MM.1S (cell line): ENCODE measurements at regions not wholly inside any gene's neighbourhood (a gene's known extent, or its start where the extent isn't known, plus 50 kb on each side); places are given as distances from the start of the nearest gene placed in this dataset.

Experiments
- EZH2phosphoT487 ChIP-seq: fragments of 300-600 bp; sonication (generic); IDR thresholded peaks from 2 replicates; pipeline ENCODE4 v1.6.1; 2018; ENCODE audit warnings: antibody characterized with exemption, low read length
- TF ChIP-seq, protein P1 (sequence below): fragments of 300-600 bp; sonication (generic); IDR thresholded peaks from 2 replicates; pipeline ENCODE4 v1.5.1; 2016; ENCODE audit warnings: antibody characterized with exemption, low read length, mixed read lengths

GRCh38 chr6:167553736-167554119 lies 228.8 kb downstream of the TTLL2 start:
- TF ChIP-seq EZH2phosphoT487, result no peak
- TF ChIP-seq, protein P1, sequence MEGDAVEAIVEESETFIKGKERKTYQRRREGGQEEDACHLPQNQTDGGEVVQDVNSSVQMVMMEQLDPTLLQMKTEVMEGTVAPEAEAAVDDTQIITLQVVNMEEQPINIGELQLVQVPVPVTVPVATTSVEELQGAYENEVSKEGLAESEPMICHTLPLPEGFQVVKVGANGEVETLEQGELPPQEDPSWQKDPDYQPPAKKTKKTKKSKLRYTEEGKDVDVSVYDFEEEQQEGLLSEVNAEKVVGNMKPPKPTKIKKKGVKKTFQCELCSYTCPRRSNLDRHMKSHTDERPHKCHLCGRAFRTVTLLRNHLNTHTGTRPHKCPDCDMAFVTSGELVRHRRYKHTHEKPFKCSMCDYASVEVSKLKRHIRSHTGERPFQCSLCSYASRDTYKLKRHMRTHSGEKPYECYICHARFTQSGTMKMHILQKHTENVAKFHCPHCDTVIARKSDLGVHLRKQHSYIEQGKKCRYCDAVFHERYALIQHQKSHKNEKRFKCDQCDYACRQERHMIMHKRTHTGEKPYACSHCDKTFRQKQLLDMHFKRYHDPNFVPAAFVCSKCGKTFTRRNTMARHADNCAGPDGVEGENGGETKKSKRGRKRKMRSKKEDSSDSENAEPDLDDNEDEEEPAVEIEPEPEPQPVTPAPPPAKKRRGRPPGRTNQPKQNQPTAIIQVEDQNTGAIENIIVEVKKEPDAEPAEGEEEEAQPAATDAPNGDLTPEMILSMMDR, result no peak
